Stimulated activated naive B cell treated with anti-CD40 and anti-IgM and Interleukin-4, amounts not matched to agents 10 μg/mL and 1 μg/mL and 100 μg/mL, for 72 hours (primary cell): ENCODE measurements at regions not wholly inside any gene's neighbourhood (a gene's known extent, or its start where the extent isn't known, plus 50 kb on each side); places are given as distances from the start of the nearest gene placed in this dataset.
"Not testable (repeated sequence)": the region's sequence is repeated elsewhere in the genome, so short reads cannot be mapped to it uniquely, and the experiment has no call there.

Source experiments
- ATAC-seq, 2 donors: fragments of 150-1000 bp; cut with Tn5 transposase; replicated peaks; 2 replicates each; pipeline ENCODE4 v1.10.0; 2021; ENCODE audit warnings: moderate library complexity in 1 of 2
- DNase-seq: peaks from one replicate; pipeline ENCODE4 v3.0.0; 2021
- H3K27ac Mint-ChIP-seq: one replicate; pipeline ENCODE4 v1.8.0; 2022; ENCODE audit warnings: mild to moderate bottlenecking, mixed read lengths
- H3K27me3 Mint-ChIP-seq, 2 donors: one replicate each; pipeline ENCODE4 v1.8.0; 2022; ENCODE audit warnings: mixed read lengths in 2 of 2
- H3K36me3 Mint-ChIP-seq, 2 donors: one replicate each; pipeline ENCODE4 v1.8.0; 2022; ENCODE audit warnings: mixed read lengths in 2 of 2, mild to moderate bottlenecking in 1 of 2
- H3K4me1 Mint-ChIP-seq, 2 donors: one replicate each; pipeline ENCODE4 v1.8.0; 2022; ENCODE audit warnings: mixed read lengths in 2 of 2, mild to moderate bottlenecking in 1 of 2
- H3K4me3 Mint-ChIP-seq, 2 donors: one replicate each; pipeline ENCODE4 v1.8.0; 2022; ENCODE audit warnings: mild to moderate bottlenecking in 2 of 2, mixed read lengths in 2 of 2, moderate library complexity in 1 of 2
- H3K9me3 Mint-ChIP-seq, 2 donors: one replicate each; pipeline ENCODE4 v1.8.0; 2022; ENCODE audit warnings: mixed read lengths in 2 of 2, mild to moderate bottlenecking in 1 of 2

GRCh38 chr4:84279678-84280077 is 219.4 kb downstream of the NKX6-1 start:
- no peaks in the 10 kb centered on the region for H3K27me3 Mint-ChIP-seq

DNA sequence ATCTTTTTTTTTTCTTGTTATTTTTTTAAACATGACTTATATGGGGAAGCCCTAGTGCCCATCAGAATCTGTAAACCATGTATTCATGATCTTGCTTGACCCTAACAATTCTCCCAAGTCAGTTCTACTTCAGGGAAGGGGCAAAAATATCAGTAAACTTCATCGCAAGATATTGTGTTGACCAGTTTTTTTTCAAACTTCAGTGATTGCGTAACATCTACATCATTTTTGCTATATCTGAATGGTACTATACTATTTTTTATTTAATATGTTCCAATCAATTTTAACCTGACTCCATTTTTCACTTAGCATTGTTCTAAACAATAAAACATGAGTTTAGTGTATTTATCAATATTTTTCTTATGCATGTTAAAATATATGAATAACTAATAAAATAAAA is 221.2 kb downstream of the NKX6-1 start:
- no peak for DNase-seq
- Mint-ChIP-seq H3K9me3 (peaks cover 0 to 4% of the 10 kb centered on the region in 2 donors), H3K27me3 (no peaks in the 10 kb centered on the region), H3K4me3 (no peak overlapping the region), H3K4me1 (no peaks in the 10 kb centered on the region), H3K27ac (no peak overlapping the region), H3K36me3 (no peaks in the 10 kb centered on the region)
- no peak for ATAC-seq

More at GRCh38 chr4:84279678-84280077, 219.4 kb downstream of the NKX6-1 start:
- H3K36me3 Mint-ChIP-seq = no peaks in the 10 kb centered on the region
- ATAC-seq = no peak
- no peaks in the 10 kb centered on the region for H3K4me1 Mint-ChIP-seq
- no peak overlapping the region for H3K4me3 Mint-ChIP-seq
- H3K27ac Mint-ChIP-seq = no peak overlapping the region
- H3K9me3 Mint-ChIP-seq = peaks cover 0 to 4% of the 10 kb centered on the region in 2 donors
- DNase-seq = no peak

DNA sequence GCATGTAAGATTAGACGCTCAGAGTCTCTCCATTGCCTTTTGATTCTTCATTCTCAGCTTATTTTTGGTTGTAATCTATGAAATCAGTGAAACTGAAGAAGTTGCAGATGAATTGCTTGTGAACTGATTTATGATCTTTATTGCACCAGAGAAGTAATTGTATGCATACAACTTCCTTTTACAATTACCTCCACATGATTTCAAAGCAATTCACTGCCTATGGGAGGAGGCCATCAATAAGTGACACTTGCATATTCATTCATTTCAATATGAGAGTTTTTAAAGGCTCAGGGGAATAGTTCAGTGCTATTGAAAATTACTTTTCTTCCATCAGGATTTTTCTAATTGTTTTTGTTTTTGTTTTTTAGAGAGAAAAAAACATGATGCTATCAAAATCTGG is 222.3 kb downstream of the NKX6-1 start:
- no peak for DNase-seq
- Mint-ChIP-seq H3K4me1 (no peaks in the 10 kb centered on the region), H3K9me3 (peaks cover 0 to 4% of the 10 kb centered on the region in 2 donors), H3K27ac (no peak overlapping the region), H3K27me3 (no peaks in the 10 kb centered on the region), H3K36me3 (no peaks in the 10 kb centered on the region), H3K4me3 (no peak overlapping the region)
- ATAC-seq = no peak

DNA sequence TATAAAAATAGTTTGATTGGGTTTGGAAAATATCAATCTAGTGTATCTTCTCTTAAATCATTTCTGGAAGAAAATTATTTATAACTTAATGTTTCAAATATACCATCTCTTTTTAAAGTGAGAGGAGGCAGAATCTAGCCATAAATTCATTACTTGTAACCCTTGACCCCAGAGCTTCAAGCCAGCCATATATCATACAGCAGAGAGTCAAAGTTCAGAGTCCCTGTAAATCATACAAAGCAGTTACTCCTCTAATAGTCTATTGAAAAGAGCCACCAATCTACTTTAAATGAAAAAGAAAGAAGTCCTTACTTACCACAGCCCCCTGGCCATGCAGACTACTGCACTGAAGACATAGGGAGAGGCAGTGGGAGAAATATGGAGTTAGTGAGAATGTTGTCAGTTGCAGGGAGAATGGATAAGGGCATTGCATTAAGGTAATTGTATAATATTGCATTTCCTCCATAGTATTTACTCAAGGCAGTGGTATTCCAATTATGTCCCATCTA is 229.5 kb downstream of the NKX6-1 start:
- no peak overlapping the region for H3K4me3 Mint-ChIP-seq
- DNase-seq = no peak
- no peak for ATAC-seq
- no peaks in the 10 kb centered on the region for H3K4me1 Mint-ChIP-seq
- H3K36me3 Mint-ChIP-seq = no peaks in the 10 kb centered on the region
- H3K27me3 Mint-ChIP-seq = no peaks in the 10 kb centered on the region
- H3K9me3 Mint-ChIP-seq = peaks cover under 1 to 1% of the 10 kb centered on the region in 2 donors
- H3K27ac Mint-ChIP-seq = no peak overlapping the region

DNA sequence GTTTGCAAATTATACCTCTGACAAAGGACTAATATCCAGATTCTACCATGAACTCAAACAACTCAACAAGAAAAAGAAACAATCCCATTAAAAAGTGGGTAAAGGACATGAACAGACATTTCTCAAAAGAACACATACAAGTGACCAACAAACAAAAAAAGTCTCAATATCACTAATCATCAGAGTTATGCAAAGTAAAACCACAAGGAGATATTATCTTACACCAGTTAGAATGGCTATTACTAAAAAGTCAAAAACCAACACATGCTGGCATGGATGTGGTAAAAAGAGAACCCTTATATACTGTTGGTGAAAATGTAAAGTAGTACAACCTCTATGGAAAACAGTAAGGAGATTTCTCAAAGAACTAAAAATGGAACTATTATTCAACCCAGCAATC is 234.4 kb downstream of the NKX6-1 start:
- Mint-ChIP-seq H3K4me1 (no peaks in the 10 kb centered on the region), H3K36me3 (no peaks in the 10 kb centered on the region), H3K27me3 (no peaks in the 10 kb centered on the region), H3K9me3 (peaks cover 22 to 25% of the 10 kb centered on the region in 2 donors), H3K4me3 (no peak overlapping the region), H3K27ac (no peak overlapping the region)
- ATAC-seq (no peak), DNase-seq (no peak)

- ATAC-seq (no peak), DNase-seq (no peak)
- H3K4me3 Mint-ChIP-seq = no peak overlapping the region
- H3K27ac Mint-ChIP-seq = no peak overlapping the region
- H3K4me1 Mint-ChIP-seq = no peaks in the 10 kb centered on the region
- H3K27me3 Mint-ChIP-seq = no peaks in the 10 kb centered on the region
- H3K36me3 Mint-ChIP-seq = no peaks in the 10 kb centered on the region
- H3K9me3 Mint-ChIP-seq = peaks cover 27 to 32% of the 10 kb centered on the region in 2 donors
Measured at GRCh38 chr4:84263415-84263814, 235.7 kb downstream of the NKX6-1 start.

DNA sequence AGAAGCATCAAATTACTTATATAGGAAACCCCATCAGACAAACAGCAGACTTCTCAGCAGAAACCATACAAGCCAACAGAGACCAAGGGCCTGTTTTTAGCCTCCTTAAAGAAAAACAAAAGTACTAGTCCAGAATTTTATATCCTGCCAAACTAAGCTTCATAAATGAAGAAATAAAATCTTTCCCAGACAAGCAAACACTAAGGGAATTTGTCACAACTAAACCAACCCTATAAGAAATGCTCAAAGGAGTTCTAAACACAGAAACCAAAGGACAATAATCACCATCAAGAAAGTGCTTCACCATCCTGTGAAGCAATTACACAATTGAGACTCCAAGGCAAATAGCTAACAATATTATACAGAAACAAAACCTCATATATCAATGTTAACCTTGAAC is 238.6 kb downstream of the NKX6-1 start:
- Mint-ChIP-seq H3K4me1 (no peaks in the 10 kb centered on the region), H3K4me3 (no peak overlapping the region), H3K36me3 (no peaks in the 10 kb centered on the region), H3K9me3 (peaks cover 27 to 32% of the 10 kb centered on the region in 2 donors), H3K27ac (no peak overlapping the region), H3K27me3 (no peaks in the 10 kb centered on the region)
- ATAC-seq = no peak
- no peak for DNase-seq

- Mint-ChIP-seq H3K4me3 (no peak overlapping the region), H3K36me3 (no peaks in the 10 kb centered on the region), H3K27ac (no peak overlapping the region), H3K9me3 (peaks cover 23 to 26% of the 10 kb centered on the region in 2 donors), H3K27me3 (no peaks in the 10 kb centered on the region), H3K4me1 (no peaks in the 10 kb centered on the region)
- DNase-seq (no peak), ATAC-seq (peak in 1 of 2 donors; percentile 58)
Measured at GRCh38 chr4:84258905-84259830, 239.9 kb downstream of the NKX6-1 start.

DNA sequence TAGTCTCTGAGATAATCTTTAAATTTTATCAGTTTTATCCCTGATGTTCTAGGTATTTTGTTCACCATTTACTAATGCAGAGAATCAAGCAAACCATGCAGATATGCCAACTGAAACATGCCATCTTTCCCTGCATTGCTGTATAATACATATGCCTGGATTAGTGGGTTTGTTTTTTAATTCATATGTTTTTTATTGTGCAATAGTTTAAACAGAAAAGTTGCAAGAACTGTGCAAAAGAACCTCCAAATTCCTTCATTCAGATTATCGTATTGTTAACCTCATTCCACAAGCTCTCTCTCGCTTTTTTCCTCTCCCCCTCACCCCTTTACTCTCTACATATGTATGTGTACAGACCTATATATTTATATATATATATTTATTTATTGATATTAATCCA is 244.6 kb downstream of the NKX6-1 start:
- Mint-ChIP-seq H3K4me3 (no peak overlapping the region), H3K9me3 (peaks cover 6 to 9% of the 10 kb centered on the region in 2 donors), H3K4me1 (no peaks in the 10 kb centered on the region), H3K36me3 (no peaks in the 10 kb centered on the region), H3K27me3 (no peaks in the 10 kb centered on the region), H3K27ac (no peak overlapping the region)
- DNase-seq = no peak
- ATAC-seq = no peak

DNA sequence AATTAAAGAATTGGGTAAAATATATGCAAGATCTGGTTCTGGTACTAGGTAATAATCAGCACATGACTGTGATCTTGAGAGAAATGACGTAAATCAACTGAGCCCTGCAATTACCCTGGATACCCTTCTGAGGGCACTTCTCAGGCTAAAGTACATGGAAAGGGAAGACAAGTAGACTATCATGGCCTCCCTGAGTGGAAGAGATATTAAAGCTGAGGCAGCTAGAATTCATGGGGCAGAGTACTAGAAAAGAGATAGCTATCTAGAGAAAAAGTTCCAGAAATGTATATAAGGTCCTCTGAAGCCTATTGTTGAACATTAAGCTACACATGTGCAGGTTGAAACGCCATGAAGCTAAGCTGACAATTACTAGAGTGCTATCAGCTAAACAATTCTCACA is 249.6 kb downstream of the NKX6-1 start:
- Mint-ChIP-seq H3K9me3 (peaks cover 4 to 7% of the 10 kb centered on the region in 2 donors), H3K4me3 (no peak overlapping the region), H3K36me3 (no peaks in the 10 kb centered on the region), H3K27ac (no peak overlapping the region), H3K27me3 (no peaks in the 10 kb centered on the region), H3K4me1 (no peaks in the 10 kb centered on the region)
- DNase-seq = no peak
- no peak for ATAC-seq

DNA sequence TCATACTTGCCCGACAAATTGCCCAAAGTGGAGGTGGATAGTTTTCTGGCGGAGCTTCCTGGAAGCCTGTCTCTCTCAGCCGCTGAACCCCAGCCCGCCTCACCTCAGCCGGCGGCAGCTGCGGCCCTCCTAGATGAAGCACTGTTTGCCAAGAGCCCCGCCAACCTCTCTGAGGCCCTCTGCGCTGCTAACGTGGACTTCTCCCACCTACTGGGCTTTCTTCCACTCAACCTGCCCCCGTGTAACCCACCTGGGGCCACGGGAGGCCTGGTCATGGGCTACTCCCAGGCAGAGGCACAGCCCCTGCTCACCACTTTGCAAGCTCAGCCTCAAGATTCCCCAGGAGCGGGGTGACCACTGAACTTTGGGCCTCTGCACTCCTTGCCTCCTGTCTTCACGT is 254.1 kb downstream of the NKX6-1 start:
- not testable (repeated sequence) for H3K4me1 Mint-ChIP-seq, DNase-seq, H3K36me3 Mint-ChIP-seq, H3K4me3 Mint-ChIP-seq, H3K27me3 Mint-ChIP-seq, H3K27ac Mint-ChIP-seq, H3K9me3 Mint-ChIP-seq
- ATAC-seq = peak in 1 of 2 donors; percentile 16

DNA sequence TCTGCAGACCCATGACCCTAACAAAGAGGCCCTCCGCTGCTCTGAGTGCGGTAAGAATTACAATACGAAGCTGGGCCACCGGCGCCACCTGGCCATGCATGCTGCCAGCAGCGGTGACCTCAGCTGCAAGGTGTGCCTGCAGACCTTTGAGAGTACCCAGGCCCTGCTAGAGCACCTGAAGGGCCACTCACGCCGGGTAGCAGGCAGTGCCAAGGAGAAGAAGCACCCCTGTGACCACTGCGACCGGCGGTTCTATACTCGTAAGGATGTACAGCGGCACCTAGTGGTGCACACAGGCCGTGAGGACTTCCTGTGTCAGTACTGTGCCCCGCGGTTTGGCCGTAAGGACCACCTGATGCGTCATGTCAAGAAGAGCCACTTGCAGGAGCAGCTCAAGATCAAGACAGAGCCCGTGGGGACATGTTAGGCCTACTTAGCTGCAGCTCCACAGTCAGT is 254.7 kb downstream of the NKX6-1 start:
- H3K27ac Mint-ChIP-seq, DNase-seq, H3K36me3 Mint-ChIP-seq, H3K9me3 Mint-ChIP-seq, H3K27me3 Mint-ChIP-seq, ATAC-seq, H3K4me1 Mint-ChIP-seq, H3K4me3 Mint-ChIP-seq: not testable (repeated sequence)

DNA sequence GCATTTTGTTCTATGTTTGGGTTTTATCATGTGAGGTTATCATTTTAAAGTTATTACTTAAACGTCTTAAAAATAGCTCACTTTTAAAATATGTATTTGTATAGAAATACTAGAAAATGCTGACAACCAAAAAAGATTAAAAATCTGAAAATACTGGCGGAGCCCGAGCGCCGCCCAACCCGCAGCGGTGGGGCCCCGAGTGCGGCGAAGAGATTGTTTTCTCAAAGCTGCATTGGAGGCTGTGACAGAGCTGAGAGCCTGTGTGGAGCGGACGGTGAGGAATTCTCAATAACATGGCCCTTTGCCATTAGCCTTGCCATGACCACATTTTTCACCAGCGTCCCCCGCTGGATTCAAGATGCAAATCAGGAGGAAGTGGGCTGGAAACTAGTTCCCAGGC is 255.4 kb downstream of the NKX6-1 start:
- no peak overlapping the region for H3K4me3 Mint-ChIP-seq
- no peaks in the 10 kb centered on the region for H3K36me3 Mint-ChIP-seq
- ATAC-seq (no peak), DNase-seq (no peak)
- no peaks in the 10 kb centered on the region for H3K4me1 Mint-ChIP-seq
- H3K27me3 Mint-ChIP-seq = no peaks in the 10 kb centered on the region
- no peak overlapping the region for H3K27ac Mint-ChIP-seq
- H3K9me3 Mint-ChIP-seq = peaks cover 3 to 4% of the 10 kb centered on the region in 2 donors

DNA sequence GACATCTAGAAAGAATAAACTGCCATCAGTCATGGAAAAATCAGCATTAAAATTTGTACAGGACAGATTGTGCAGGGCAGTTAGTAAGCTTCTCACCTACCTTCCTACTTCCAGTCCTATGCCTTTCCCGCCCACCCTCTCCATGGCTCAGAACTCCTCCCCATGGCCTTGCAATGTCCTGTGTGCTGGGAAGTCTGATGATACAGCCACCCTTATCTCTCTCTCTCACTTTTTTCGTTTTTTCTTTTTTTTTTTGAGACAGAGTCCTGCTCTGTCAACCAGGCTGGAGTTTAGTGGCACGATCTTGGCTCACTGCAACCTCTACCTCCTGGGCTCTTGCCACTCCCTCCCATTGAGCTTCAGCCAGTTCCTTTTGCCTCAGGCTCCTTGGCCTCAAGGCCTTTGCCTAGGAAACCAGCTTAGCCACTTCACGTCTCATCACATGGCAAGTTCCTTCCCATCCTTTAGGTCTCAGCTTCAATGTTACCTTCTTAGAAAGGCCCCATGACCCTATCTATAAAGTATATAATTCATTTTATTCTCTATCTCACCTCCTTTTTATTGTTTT is 259.7 kb downstream of the NKX6-1 start:
- DNase-seq (no peak), ATAC-seq (no peak)
- H3K4me3 Mint-ChIP-seq = no peak overlapping the region

More for the DNA sequence above, 259.7 kb downstream of the NKX6-1 start:
- Mint-ChIP-seq H3K27ac (no peak overlapping the region), H3K36me3 (no peaks in the 10 kb centered on the region), H3K27me3 (no peaks in the 10 kb centered on the region), H3K9me3 (peaks cover 3 to 8% of the 10 kb centered on the region in 2 donors), H3K4me1 (no peaks in the 10 kb centered on the region)
